ENCODE measurements at regions not wholly inside any gene's neighbourhood (a gene's known extent, or its start where the extent isn't known, plus 50 kb on each side); places are given as distances from the start of the nearest gene placed in this dataset.
A peak's percentile ranks its signal among the peaks of the same experiment; 100 is the strongest.

DNA sequence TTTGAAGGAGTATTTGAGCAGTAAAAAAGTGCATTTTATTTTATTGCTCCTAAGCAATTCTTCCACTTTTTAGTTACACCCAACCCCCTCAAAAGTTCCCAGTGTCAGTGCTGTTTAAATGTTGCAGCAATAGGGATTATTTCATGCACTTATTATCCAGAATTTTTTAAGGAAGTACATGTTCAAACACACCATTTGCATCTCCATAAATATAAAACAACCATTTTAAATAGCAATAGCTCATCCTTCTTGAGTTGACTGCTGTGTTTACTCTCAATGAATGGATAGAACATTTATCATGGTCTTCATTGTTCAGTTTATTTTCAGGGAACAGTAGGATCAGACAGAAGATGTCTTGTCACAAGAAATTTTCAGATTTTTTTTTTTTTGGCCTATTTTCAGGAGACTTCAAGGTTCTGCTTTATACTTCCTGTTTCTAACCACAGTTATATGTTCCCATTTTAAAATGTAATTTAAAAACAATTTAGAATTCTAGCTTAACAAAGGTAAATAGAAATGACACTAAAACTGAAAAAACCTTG lies 171.9 kb downstream of the TMA16 start:
- Mint-ChIP-seq H3K27me3 (ENCODE audit: insufficient read depth) (no peaks in the 10 kb centered on the region), H3K27ac (no peak overlapping the region), H3K36me3 (ENCODE audit: low read depth) (no peaks in the 10 kb centered on the region), H3K9me3 (no peaks in the 10 kb centered on the region), H3K4me1 (no peaks in the 10 kb centered on the region), H3K4me3 (no peak overlapping the region)
- H3K36me3 ChIP-seq (ENCODE audit: control insufficient read depth, insufficient read depth, low read length), result no peaks in the 10 kb centered on the region
- H3K4me1 ChIP-seq (ENCODE audit: control insufficient read depth, insufficient read depth, low read length), result no peaks in the 10 kb centered on the region
- DNase-seq, result no peak
- H3K9me3 ChIP-seq (ENCODE audit: control insufficient read depth, low read length), result no peaks in the 10 kb centered on the region
- no peak for TF ChIP-seq CTCF (conservative IDR thresholded peaks at IDR 0.05)
- H3K9ac ChIP-seq (ENCODE audit: extremely low read depth, low read length, poor library complexity, severe bottlenecking), result no peak overlapping the region
- no peaks in the 10 kb centered on the region for H3K27me3 ChIP-seq (ENCODE audit: control insufficient read depth, insufficient read depth, low read length, poor library complexity, severe bottlenecking)
- no peak overlapping the region for H3K27ac ChIP-seq (ENCODE audit: low read depth, low read length)
- H3K4me3 ChIP-seq (ENCODE audit: low read length), result no peak overlapping the region

DNA sequence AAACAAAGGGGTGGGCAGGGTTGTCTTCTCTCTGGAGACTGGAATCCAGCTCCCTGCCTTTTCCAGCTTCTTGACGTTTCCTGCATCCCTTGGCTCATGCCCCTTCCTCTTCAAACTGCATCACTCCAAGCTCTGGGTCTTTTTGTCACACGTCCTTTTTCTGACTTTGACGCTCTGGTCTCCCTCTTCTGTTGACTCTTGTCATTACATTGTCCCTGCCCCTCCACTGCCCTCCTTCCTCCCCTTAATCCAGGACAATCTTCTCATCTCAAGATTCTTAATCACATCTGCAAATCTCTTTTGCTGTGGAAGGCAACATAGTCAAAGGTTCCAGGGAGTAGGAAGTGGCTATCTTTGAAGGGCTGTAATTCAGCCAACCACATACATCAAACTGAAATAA lies 178.3 kb downstream of the TMA16 start:
- no peaks in the 10 kb centered on the region for H3K27me3 ChIP-seq (ENCODE audit: control insufficient read depth, insufficient read depth, low read length, poor library complexity, severe bottlenecking)
- H3K36me3 ChIP-seq (ENCODE audit: control insufficient read depth, insufficient read depth, low read length), result no peaks in the 10 kb centered on the region
- no peaks in the 10 kb centered on the region for H3K4me1 ChIP-seq (ENCODE audit: control insufficient read depth, insufficient read depth, low read length)
- H3K9me3 ChIP-seq (ENCODE audit: control insufficient read depth, low read length), result no peaks in the 10 kb centered on the region
- H3K27me3 Mint-ChIP-seq (ENCODE audit: insufficient read depth), result no peaks in the 10 kb centered on the region
- no peak overlapping the region for H3K4me3 Mint-ChIP-seq
- no peak overlapping the region for H3K9ac ChIP-seq (ENCODE audit: extremely low read depth, low read length, poor library complexity, severe bottlenecking)
- WGBS, 2 experiments (ENCODE audit: insufficient coverage in 1 of 2, insufficient read length in 1 of 2), result 82 to 89% methylated on average over 3 of the region's 3 CpGs
- no peak overlapping the region for H3K27ac ChIP-seq (ENCODE audit: low read depth, low read length)
- peaks cover 5% of the 10 kb centered on the region for H3K9me3 Mint-ChIP-seq
- H3K36me3 Mint-ChIP-seq (ENCODE audit: low read depth), result no peaks in the 10 kb centered on the region
- TF ChIP-seq CTCF (conservative IDR thresholded peaks at IDR 0.05), result peak; percentile 42
- DNase-seq, result no peak
- H3K27ac Mint-ChIP-seq, result no peak overlapping the region
- no peak overlapping the region for H3K4me3 ChIP-seq (ENCODE audit: low read length)
- no peaks in the 10 kb centered on the region for H3K4me1 Mint-ChIP-seq

- H3K36me3 Mint-ChIP-seq (ENCODE audit: low read depth), result no peaks in the 10 kb centered on the region
- WGBS, 2 experiments (ENCODE audit: insufficient coverage in 1 of 2, insufficient read length in 1 of 2), result 90 to 94% methylated on average over 2 to 3 of the region's 5 CpGs
These were observed 179.6 kb downstream of the TMA16 start for GRCh38 chr4:163673848-163674697.

More at GRCh38 chr4:163673848-163674697, 179.6 kb downstream of the TMA16 start:
- Mint-ChIP-seq H3K9me3 (peaks cover 5% of the 10 kb centered on the region), H3K27ac (no peak overlapping the region), H3K4me3 (no peak overlapping the region), H3K4me1 (no peaks in the 10 kb centered on the region), H3K27me3 (ENCODE audit: insufficient read depth) (no peaks in the 10 kb centered on the region)
- Histone ChIP-seq H3K27ac (ENCODE audit: low read depth, low read length) (no peak overlapping the region), H3K9me3 (ENCODE audit: control insufficient read depth, low read length) (no peaks in the 10 kb centered on the region), H3K4me3 (ENCODE audit: low read length) (no peak overlapping the region), H3K27me3 (ENCODE audit: control insufficient read depth, insufficient read depth, low read length, poor library complexity, severe bottlenecking) (no peaks in the 10 kb centered on the region), H3K4me1 (ENCODE audit: control insufficient read depth, insufficient read depth, low read length) (no peaks in the 10 kb centered on the region), H3K36me3 (ENCODE audit: control insufficient read depth, insufficient read depth, low read length) (no peaks in the 10 kb centered on the region), H3K9ac (ENCODE audit: extremely low read depth, low read length, poor library complexity, severe bottlenecking) (no peak overlapping the region)
- no peak for DNase-seq
- TF ChIP-seq CTCF (conservative IDR thresholded peaks at IDR 0.05), result no peak
